ENCODE measurements at regions not wholly inside any gene's neighbourhood (a gene's known extent, or its start where the extent isn't known, plus 50 kb on each side); places are given as distances from the start of the nearest gene placed in this dataset.

DNA sequence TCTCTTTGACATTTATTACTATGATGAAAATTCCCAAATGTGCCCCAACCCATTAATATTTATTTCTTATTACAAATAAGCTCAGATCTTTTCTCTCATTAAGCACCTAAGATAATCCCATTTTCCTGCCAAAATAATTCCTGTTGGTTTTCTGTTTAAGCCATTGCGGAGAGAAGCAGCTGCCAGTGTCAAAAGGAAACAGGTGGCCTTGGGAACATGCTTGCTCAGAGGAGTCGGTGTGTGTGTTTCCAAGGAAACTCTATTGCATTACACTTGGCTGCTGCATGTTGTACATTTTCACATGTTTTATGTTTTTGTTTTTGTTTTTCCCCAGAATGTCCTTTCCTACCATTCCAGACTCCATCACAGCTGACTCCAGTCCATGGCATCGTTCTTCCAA, 56.4 kb downstream of the CD24 start:
- Histone ChIP-seq H3K36me3 (replicated peaks in 1 of 2; ENCODE audit: insufficient read depth in 1 of 2, low read depth in 2 of 2) (no peaks in the 10 kb centered on the region), H3K4me1 (peaks cover 7% of the 10 kb centered on the region), H3K9me3 (no peaks in the 10 kb centered on the region), H3K27ac (peak overlapping the region in 1 of 4 donors; percentile 26), H3K27me3 (no peaks in the 10 kb centered on the region), H3K4me3 (no peak overlapping the region)
- peak in 3 of 4 donors; percentile 32 to 56 (median 48) for DNase-seq
- ATAC-seq = peak; percentile 81
- TF ChIP-seq, protein P1, sequence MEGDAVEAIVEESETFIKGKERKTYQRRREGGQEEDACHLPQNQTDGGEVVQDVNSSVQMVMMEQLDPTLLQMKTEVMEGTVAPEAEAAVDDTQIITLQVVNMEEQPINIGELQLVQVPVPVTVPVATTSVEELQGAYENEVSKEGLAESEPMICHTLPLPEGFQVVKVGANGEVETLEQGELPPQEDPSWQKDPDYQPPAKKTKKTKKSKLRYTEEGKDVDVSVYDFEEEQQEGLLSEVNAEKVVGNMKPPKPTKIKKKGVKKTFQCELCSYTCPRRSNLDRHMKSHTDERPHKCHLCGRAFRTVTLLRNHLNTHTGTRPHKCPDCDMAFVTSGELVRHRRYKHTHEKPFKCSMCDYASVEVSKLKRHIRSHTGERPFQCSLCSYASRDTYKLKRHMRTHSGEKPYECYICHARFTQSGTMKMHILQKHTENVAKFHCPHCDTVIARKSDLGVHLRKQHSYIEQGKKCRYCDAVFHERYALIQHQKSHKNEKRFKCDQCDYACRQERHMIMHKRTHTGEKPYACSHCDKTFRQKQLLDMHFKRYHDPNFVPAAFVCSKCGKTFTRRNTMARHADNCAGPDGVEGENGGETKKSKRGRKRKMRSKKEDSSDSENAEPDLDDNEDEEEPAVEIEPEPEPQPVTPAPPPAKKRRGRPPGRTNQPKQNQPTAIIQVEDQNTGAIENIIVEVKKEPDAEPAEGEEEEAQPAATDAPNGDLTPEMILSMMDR (IDR thresholded peaks at IDR 0.05) = no peak
- no peak for TF ChIP-seq POLR2A (IDR thresholded peaks at IDR 0.05)
- intact Hi-C loops (cut with DNase I) = no loop called here
- 27 to 35% methylated on average over 3 of the region's 3 CpGs for WGBS, 2 donors

DNA sequence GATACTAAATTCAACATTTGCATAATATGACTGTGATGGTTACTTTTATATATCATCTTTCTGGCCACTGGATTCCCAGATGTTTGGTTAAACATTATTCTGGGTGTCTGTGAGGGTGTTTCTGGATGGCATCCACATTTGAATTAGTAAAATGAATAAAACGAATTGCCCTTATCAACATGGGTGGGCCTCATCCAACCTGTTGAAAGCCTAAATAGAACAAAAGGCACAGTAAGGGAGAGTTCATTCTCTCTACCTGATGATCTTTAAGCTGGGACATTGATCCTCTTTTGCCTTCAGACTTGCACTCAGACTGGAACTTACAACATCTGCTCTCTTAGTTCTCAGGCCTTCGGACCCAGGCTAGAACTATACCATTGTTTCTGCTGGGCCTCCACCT, 57.6 kb downstream of the CD24 start:
- Histone ChIP-seq H3K4me3 (no peak overlapping the region), H3K4me1 (peaks cover 7% of the 10 kb centered on the region), H3K27me3 (no peaks in the 10 kb centered on the region), H3K36me3 (replicated peaks in 1 of 2; ENCODE audit: insufficient read depth in 1 of 2, low read depth in 2 of 2) (no peaks in the 10 kb centered on the region), H3K9me3 (no peaks in the 10 kb centered on the region), H3K27ac (no peak overlapping the region)
- no peak for DNase-seq
- intact Hi-C loops (cut with DNase I) = no loop called here
- WGBS, 2 donors = 76 to 83% methylated on average over 2 of the region's 2 CpGs
- ATAC-seq = no peak
- TF ChIP-seq, protein P1 (IDR thresholded peaks at IDR 0.05) = no peak
- no peak for TF ChIP-seq POLR2A (IDR thresholded peaks at IDR 0.05)

DNA sequence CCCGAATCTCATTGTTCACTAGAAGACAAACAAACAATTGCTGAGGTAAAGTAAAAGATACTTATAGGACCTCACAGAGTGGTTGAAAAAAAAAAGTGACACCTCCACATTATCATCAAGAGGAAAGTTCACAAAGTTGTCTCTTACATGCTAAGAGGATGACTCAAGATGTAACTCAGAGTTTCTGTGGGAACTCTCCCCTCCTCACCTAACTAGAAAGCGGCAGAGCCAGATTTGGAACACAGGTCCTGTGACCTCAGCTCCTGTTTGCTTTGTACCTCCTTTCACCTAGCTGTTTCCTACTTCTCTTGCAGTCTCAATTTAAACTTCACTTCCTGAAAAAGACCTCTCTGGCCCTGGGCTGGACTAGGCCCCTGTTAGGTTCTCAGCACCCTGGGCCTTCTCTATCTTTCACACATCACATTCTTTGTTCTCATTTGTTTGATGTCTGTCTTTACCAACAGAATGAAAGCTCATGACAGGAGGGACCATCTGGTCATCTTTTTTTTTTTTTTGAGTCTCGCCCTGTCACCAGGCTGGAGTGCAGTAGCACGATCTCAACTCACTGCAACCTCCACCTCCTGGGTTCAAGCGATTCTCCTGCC, 60.8 kb downstream of the CD24 start:
- H3K9me3 ChIP-seq = no peaks in the 10 kb centered on the region
- TF ChIP-seq, protein P1 (IDR thresholded peaks at IDR 0.05) = no peak
- no peak for TF ChIP-seq POLR2A (IDR thresholded peaks at IDR 0.05)
- no peaks in the 10 kb centered on the region for H3K36me3 ChIP-seq (replicated peaks in 1 of 2; ENCODE audit: insufficient read depth in 1 of 2, low read depth in 2 of 2)
- H3K4me1 ChIP-seq = peaks cover 7% of the 10 kb centered on the region
- H3K27me3 ChIP-seq = no peaks in the 10 kb centered on the region
- no peak overlapping the region for H3K4me3 ChIP-seq
- intact Hi-C loops (cut with DNase I) = no loop called here
- WGBS, 2 donors = 84 to 91% methylated on average over 3 to 5 of the region's 5 CpGs
- no peak for DNase-seq
- ATAC-seq = no peak
- no peak overlapping the region for H3K27ac ChIP-seq

DNA sequence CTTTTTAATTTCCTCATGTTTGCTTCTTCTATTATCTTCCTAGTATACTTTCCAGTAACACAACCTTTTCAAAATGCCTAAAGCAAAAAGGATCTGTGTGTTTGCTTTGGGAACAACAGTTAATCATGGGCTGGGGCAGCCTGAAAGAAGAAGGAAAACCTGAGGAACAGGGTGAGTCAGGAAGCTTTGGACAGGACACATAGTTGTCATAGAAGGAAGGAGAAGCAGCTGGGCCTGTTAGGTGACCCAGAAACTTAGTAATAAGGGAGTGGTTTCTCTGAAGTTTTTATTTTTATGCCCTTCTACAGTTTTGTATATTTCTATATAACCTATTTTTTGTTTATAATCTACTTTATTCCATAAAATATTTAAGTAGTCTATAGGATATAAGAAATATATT, 61.4 kb downstream of the CD24 start:
- Histone ChIP-seq H3K4me3 (no peak overlapping the region), H3K9me3 (no peaks in the 10 kb centered on the region), H3K4me1 (peaks cover 4% of the 10 kb centered on the region), H3K27ac (no peak overlapping the region), H3K36me3 (replicated peaks in 1 of 2; ENCODE audit: insufficient read depth in 1 of 2, low read depth in 2 of 2) (no peaks in the 10 kb centered on the region), H3K27me3 (no peaks in the 10 kb centered on the region)
- DNase-seq (no peak), ATAC-seq (no peak)
- TF ChIP-seq, protein P1 (IDR thresholded peaks at IDR 0.05) = no peak
- TF ChIP-seq POLR2A (IDR thresholded peaks at IDR 0.05) = no peak
- intact Hi-C loops (cut with DNase I) = no loop called here

DNA sequence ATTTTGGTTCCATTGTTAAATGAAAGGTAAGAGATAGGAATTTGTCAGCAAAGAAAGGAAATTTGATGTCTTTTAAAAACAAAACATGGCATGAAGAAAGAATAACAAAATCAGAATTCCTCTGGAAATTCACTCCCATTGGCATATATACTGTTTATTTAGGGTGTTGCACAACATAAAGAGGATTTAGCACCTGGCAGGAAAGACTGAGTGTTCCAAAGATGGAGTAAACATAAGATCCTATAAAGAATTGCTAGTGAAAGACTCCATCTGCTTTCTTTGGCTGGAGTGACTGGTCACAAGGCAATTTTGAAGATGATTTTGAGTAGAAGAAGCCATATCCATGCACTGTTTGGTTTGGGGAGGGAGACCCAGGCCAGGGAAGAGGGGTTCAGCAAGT, 62.4 kb downstream of the CD24 start:
- H3K4me3 ChIP-seq = no peak overlapping the region
- ATAC-seq (no peak), DNase-seq (no peak)
- H3K27me3 ChIP-seq = no peaks in the 10 kb centered on the region
- intact Hi-C loops (cut with DNase I) = no loop called here
- no peak for TF ChIP-seq POLR2A (IDR thresholded peaks at IDR 0.05)
- TF ChIP-seq, protein P1 (IDR thresholded peaks at IDR 0.05) = no peak
- no peaks in the 10 kb centered on the region for H3K4me1 ChIP-seq
- no peaks in the 10 kb centered on the region for H3K36me3 ChIP-seq (replicated peaks in 1 of 2; ENCODE audit: insufficient read depth in 1 of 2, low read depth in 2 of 2)
- no peaks in the 10 kb centered on the region for H3K9me3 ChIP-seq
- H3K27ac ChIP-seq = no peak overlapping the region
